ENCODE measurements at regions not wholly inside any gene's neighbourhood (a gene's known extent, or its start where the extent isn't known, plus 50 kb on each side); places are given as distances from the start of the nearest gene placed in this dataset.
"Not testable (repeated sequence)": the region's sequence is repeated elsewhere in the genome, so short reads cannot be mapped to it uniquely, and the experiment has no call there.

DNA sequence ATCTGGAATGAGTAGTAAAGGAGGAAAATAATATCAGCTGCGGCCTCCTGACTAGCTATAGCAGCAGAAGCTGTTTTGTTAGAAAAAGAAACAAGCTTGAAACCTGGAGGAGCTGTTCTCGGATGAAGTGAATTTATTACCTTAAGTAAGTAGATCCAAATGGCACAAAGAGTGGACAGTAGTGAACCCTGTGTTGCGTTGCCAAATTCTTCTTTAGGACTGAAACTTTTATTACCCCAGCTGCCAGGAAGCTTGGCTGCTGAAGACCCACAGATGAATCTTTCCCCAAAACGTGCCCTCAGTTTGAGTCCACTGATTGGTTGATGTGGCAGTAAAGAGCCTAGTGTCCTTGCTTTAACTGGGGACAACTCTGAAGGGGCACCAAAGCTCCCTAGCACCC lies 366.8 kb upstream of the GBE1 start:
- Histone ChIP-seq H3K9ac (ENCODE audit: low read length) (no peak overlapping the region), H3K36me3 (ENCODE audit: control insufficient read depth in 1 of 2, insufficient read depth in 2 of 2, low read depth in 1 of 2, low read length in 2 of 2) (no peaks in the 10 kb centered on the region), H3K23ac (ENCODE audit: low read length in 2 of 2) (no peak overlapping the region), H4K8ac (ENCODE audit: low read length) (no peak overlapping the region), H2BK5ac (ENCODE audit: low read depth, low read length, poor library complexity, severe bottlenecking) (no peak overlapping the region), H2BK15ac (ENCODE audit: low read depth, poor library complexity, severe bottlenecking) (no peak overlapping the region), H3K18ac (ENCODE audit: low read depth in 1 of 2, low read length in 2 of 2) (no peak overlapping the region), H3K79me1 (replicated peaks; ENCODE audit: low read length, poor library complexity, severe bottlenecking) (no peaks in the 10 kb centered on the region), H3K4me2 (ENCODE audit: low read length, poor library complexity, severe bottlenecking) (no peak overlapping the region), H2BK12ac (ENCODE audit: low read length in 2 of 2) (no peak overlapping the region), H2AFZ (ENCODE audit: low read depth, low read length) (no peak overlapping the region), H2AK5ac (ENCODE audit: low read length, severe bottlenecking) (no peak overlapping the region), H3K4ac (ENCODE audit: low read depth in 1 of 2, low read length in 2 of 2) (no peak overlapping the region), H2BK120ac (ENCODE audit: low read depth, low read length) (no peak overlapping the region), H3K14ac (ENCODE audit: low read length in 2 of 2) (peak overlapping the region in 1 of 2 experiments; percentile 3), H3K4me1 (ENCODE audit: control insufficient read depth, insufficient read depth, low read depth, low read length) (no peaks in the 10 kb centered on the region), H3K4me3 (ENCODE audit: insufficient read depth in 1 of 2, low read depth in 1 of 2, low read length in 2 of 2) (no peak overlapping the region), H3K27me3 (ENCODE audit: control insufficient read depth in 1 of 2, insufficient read depth in 1 of 2, low read length in 2 of 2) (no peaks in the 10 kb centered on the region), H4K91ac (ENCODE audit: low read length) (no peak overlapping the region), H3K27ac (ENCODE audit: low read length, poor library complexity, severe bottlenecking) (no peak overlapping the region), H3K9me3 (ENCODE audit: control insufficient read depth, low read length) (no peaks in the 10 kb centered on the region)
- 71% methylated on average over 4 of the region's 4 CpGs for WGBS
- no peak for DNase-seq

DNA sequence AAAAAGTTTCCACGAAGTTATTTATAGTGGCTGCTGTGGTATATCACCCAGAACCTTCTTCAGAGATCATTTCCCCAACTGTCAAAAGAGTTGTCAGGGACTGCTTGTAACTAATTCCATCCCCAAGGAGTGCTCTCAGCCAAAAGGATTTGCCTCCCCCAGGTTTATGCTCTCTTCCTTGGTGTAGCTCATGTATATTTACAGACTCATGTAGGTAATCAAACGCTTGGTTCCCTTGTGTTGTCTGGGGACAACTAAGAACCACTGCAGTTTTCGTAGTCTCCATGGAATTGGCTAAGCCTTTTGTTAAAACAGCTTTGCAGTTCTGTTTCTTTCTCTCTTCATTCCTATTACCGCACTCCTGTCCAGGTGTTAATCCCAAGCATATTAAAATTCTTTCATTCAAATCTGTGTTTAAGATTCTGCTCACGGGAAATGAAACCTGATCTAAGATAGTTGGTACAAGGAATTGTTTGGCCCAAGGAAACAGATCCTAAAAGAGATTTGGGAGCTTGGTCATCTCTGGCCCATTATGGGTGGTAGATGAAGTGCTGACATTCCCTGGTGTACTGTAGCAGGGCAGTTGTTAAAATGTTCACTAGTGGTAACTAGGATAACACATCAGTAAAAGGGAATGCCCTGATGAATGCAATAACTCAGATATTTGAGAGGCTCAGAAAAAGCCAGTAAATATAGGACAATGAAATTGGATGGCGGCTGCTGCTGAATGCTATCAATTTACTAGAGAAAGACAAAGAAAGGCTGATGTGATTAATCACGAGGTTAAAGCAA lies 361.3 kb upstream of the GBE1 start:
- H3K4ac ChIP-seq (ENCODE audit: low read depth in 1 of 2, low read length in 2 of 2), result no peak overlapping the region
- H2BK120ac ChIP-seq (ENCODE audit: low read depth, low read length), result no peak overlapping the region
- no peak overlapping the region for H3K4me3 ChIP-seq (ENCODE audit: insufficient read depth in 1 of 2, low read depth in 1 of 2, low read length in 2 of 2)
- no peak overlapping the region for H3K4me2 ChIP-seq (ENCODE audit: low read length, poor library complexity, severe bottlenecking)
- H3K14ac ChIP-seq (ENCODE audit: low read length in 2 of 2), result no peak overlapping the region
- H3K27me3 ChIP-seq (ENCODE audit: control insufficient read depth in 1 of 2, insufficient read depth in 1 of 2, low read length in 2 of 2), result no peaks in the 10 kb centered on the region
- no peak overlapping the region for H2AFZ ChIP-seq (ENCODE audit: low read depth, low read length)
- no peaks in the 10 kb centered on the region for H3K36me3 ChIP-seq (ENCODE audit: control insufficient read depth in 1 of 2, insufficient read depth in 2 of 2, low read depth in 1 of 2, low read length in 2 of 2)
- H3K79me1 ChIP-seq (replicated peaks; ENCODE audit: low read length, poor library complexity, severe bottlenecking), result no peaks in the 10 kb centered on the region
- H3K23ac ChIP-seq (ENCODE audit: low read length in 2 of 2), result no peak overlapping the region
- no peak for DNase-seq
- no peak overlapping the region for H4K91ac ChIP-seq (ENCODE audit: low read length)
- H2BK5ac ChIP-seq (ENCODE audit: low read depth, low read length, poor library complexity, severe bottlenecking), result no peak overlapping the region
- H3K4me1 ChIP-seq (ENCODE audit: control insufficient read depth, insufficient read depth, low read depth, low read length), result no peaks in the 10 kb centered on the region
- H3K18ac ChIP-seq (ENCODE audit: low read depth in 1 of 2, low read length in 2 of 2), result no peak overlapping the region
- no peak overlapping the region for H2BK15ac ChIP-seq (ENCODE audit: low read depth, poor library complexity, severe bottlenecking)
- no peak overlapping the region for H2AK5ac ChIP-seq (ENCODE audit: low read length, severe bottlenecking)
- H2BK12ac ChIP-seq (ENCODE audit: low read length in 2 of 2), result no peak overlapping the region
- H3K27ac ChIP-seq (ENCODE audit: low read length, poor library complexity, severe bottlenecking), result no peak overlapping the region
- H3K9ac ChIP-seq (ENCODE audit: low read length), result no peak overlapping the region
- H4K8ac ChIP-seq (ENCODE audit: low read length), result no peak overlapping the region
- 91% methylated on average over 6 of the region's 7 CpGs for WGBS
- H3K9me3 ChIP-seq (ENCODE audit: control insufficient read depth, low read length), result no peaks in the 10 kb centered on the region

DNA sequence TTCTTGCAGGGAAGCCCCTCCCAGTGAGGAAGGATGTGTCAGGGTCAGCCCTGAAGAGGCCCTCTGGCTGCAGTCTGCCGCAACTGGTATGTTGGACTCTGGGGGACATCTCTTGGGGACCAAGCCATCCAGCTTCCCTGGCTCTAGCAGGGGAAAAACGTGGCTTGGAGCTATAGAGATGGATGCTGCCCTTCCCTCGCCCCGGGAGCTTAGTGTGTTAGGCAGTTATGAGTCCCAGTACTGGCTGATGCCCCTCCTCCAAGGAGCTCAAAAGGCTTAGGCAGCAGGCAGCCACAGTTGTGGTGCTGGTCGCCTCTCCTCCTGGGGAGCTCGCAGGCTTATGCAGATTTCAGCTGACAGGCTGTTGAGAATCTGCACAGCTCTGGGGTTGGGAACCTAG lies 353.1 kb upstream of the GBE1 start:
- Histone ChIP-seq H3K4me1 (ENCODE audit: control insufficient read depth, insufficient read depth, low read depth, low read length) (no peaks in the 10 kb centered on the region), H2BK12ac (ENCODE audit: low read length in 2 of 2) (no peak overlapping the region), H2BK15ac (ENCODE audit: low read depth, poor library complexity, severe bottlenecking) (no peak overlapping the region), H3K4me2 (ENCODE audit: low read length, poor library complexity, severe bottlenecking) (no peak overlapping the region), H2BK5ac (ENCODE audit: low read depth, low read length, poor library complexity, severe bottlenecking) (no peak overlapping the region), H3K4me3 (ENCODE audit: insufficient read depth in 1 of 2, low read depth in 1 of 2, low read length in 2 of 2) (no peak overlapping the region), H3K9me3 (ENCODE audit: control insufficient read depth, low read length) (peaks cover 25% of the 10 kb centered on the region), H3K79me1 (replicated peaks; ENCODE audit: low read length, poor library complexity, severe bottlenecking) (no peaks in the 10 kb centered on the region), H4K91ac (ENCODE audit: low read length) (no peak overlapping the region), H3K27ac (ENCODE audit: low read length, poor library complexity, severe bottlenecking) (no peak overlapping the region), H3K14ac (ENCODE audit: low read length in 2 of 2) (no peak overlapping the region), H4K8ac (ENCODE audit: low read length) (no peak overlapping the region), H2AK5ac (ENCODE audit: low read length, severe bottlenecking) (no peak overlapping the region), H3K18ac (ENCODE audit: low read depth in 1 of 2, low read length in 2 of 2) (no peak overlapping the region), H3K27me3 (ENCODE audit: control insufficient read depth in 1 of 2, insufficient read depth in 1 of 2, low read length in 2 of 2) (no peaks in the 10 kb centered on the region), H2BK120ac (ENCODE audit: low read depth, low read length) (no peak overlapping the region), H3K23ac (ENCODE audit: low read length in 2 of 2) (no peak overlapping the region), H2AFZ (ENCODE audit: low read depth, low read length) (no peak overlapping the region), H3K4ac (ENCODE audit: low read depth in 1 of 2, low read length in 2 of 2) (no peak overlapping the region), H3K9ac (ENCODE audit: low read length) (no peak overlapping the region), H3K36me3 (ENCODE audit: control insufficient read depth in 1 of 2, insufficient read depth in 2 of 2, low read depth in 1 of 2, low read length in 2 of 2) (no peaks in the 10 kb centered on the region)
- no peak for DNase-seq
- WGBS, result 70% methylated on average over 6 of the region's 6 CpGs

DNA sequence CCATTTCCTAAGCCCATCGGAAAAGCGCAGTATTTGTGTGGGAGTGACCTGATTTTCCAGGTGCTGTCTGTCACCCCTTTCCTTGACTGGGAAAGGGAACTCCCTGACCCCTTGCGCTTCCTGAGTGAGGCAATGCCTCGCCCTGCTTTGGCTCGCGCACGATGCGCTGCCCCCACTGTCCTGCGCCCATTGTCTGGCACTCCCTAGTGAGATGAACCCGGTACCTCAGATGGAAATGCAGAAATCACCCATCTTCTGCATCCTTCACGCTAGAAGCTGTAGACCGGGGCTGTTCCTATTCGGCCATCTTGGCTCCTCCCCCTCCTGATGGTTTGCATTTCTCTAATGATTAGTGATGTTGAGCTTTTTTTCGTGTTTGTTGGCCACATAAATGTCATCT lies 349.3 kb upstream of the GBE1 start:
- H3K27ac ChIP-seq (ENCODE audit: low read length, poor library complexity, severe bottlenecking); H3K4me2 ChIP-seq (ENCODE audit: low read length, poor library complexity, severe bottlenecking): not testable (repeated sequence)

More for the DNA sequence above, 349.3 kb upstream of the GBE1 start:
- not testable (repeated sequence) for H3K4me3 ChIP-seq (ENCODE audit: insufficient read depth in 1 of 2, low read depth in 1 of 2, low read length in 2 of 2); H3K18ac ChIP-seq (ENCODE audit: low read depth in 1 of 2, low read length in 2 of 2); H2BK120ac ChIP-seq (ENCODE audit: low read depth, low read length); H2BK12ac ChIP-seq (ENCODE audit: low read length in 2 of 2); H3K27me3 ChIP-seq (ENCODE audit: control insufficient read depth in 1 of 2, insufficient read depth in 1 of 2, low read length in 2 of 2); H2AK5ac ChIP-seq (ENCODE audit: low read length, severe bottlenecking); H2BK15ac ChIP-seq (ENCODE audit: low read depth, poor library complexity, severe bottlenecking); H3K79me1 ChIP-seq (replicated peaks; ENCODE audit: low read length, poor library complexity, severe bottlenecking); H2BK5ac ChIP-seq (ENCODE audit: low read depth, low read length, poor library complexity, severe bottlenecking); H3K4me1 ChIP-seq (ENCODE audit: control insufficient read depth, insufficient read depth, low read depth, low read length); H4K91ac ChIP-seq (ENCODE audit: low read length); H3K9ac ChIP-seq (ENCODE audit: low read length); H2AFZ ChIP-seq (ENCODE audit: low read depth, low read length); H3K36me3 ChIP-seq (ENCODE audit: control insufficient read depth in 1 of 2, insufficient read depth in 2 of 2, low read depth in 1 of 2, low read length in 2 of 2); H3K4ac ChIP-seq (ENCODE audit: low read depth in 1 of 2, low read length in 2 of 2); H3K14ac ChIP-seq (ENCODE audit: low read length in 2 of 2); H4K8ac ChIP-seq (ENCODE audit: low read length); H3K23ac ChIP-seq (ENCODE audit: low read length in 2 of 2); DNase-seq
- H3K9me3 ChIP-seq (ENCODE audit: control insufficient read depth, low read length), result peaks cover 25% of the 10 kb centered on the region
- 90% methylated on average over 14 of the region's 14 CpGs for WGBS

Measured in mesenchymal stem cell (in vitro differentiated cells and primary cell).